HG03095 (cell line): ENCODE measurements at regions not wholly inside any gene's neighbourhood (a gene's known extent, or its start where the extent isn't known, plus 50 kb on each side); places are given as distances from the start of the nearest gene placed in this dataset.
"Not testable (repeated sequence)": the region's sequence is repeated elsewhere in the genome, so short reads cannot be mapped to it uniquely, and the experiment has no call there.

Experiments used
- ATAC-seq: cut with Tn5 transposase; IDR thresholded peaks from one replicate; pipeline ENCODE4 v1.9.1; 2021; ENCODE audit warnings: moderate library complexity; ENCODE audit not compliant: unreplicated experiment

- ATAC-seq = peak; percentile 78
Observed at GRCh38 chr4:42282081-42282901, 115.0 kb upstream of the SHISA3 start.

- no peak for ATAC-seq
Observed at GRCh38 chr4:42284030-42284429, 113.3 kb upstream of the SHISA3 start.

DNA sequence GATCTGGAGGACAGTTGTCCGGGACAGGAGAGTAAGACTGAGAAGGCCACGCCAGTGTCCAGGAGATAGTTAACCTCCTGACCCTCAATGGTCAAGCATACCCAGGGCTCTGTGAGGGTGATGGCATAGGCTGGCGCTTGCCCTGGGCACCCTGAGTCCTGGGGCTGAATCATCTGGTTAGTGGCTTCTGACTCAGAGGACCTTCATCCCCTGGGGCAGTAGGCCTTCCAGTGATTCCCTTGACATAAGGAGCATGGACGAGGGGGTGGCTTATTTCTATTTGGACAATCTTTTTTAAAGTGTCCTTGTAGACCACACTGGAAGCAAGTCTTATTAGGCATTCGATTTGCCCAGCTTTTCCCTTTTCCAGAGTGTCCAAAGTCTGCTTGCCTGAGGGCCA is 108.4 kb upstream of the SHISA3 start:
- not testable (repeated sequence) for ATAC-seq

GRCh38 chr4:42292192-42292591 is 105.1 kb upstream of the SHISA3 start:
- ATAC-seq = not testable (repeated sequence)

DNA sequence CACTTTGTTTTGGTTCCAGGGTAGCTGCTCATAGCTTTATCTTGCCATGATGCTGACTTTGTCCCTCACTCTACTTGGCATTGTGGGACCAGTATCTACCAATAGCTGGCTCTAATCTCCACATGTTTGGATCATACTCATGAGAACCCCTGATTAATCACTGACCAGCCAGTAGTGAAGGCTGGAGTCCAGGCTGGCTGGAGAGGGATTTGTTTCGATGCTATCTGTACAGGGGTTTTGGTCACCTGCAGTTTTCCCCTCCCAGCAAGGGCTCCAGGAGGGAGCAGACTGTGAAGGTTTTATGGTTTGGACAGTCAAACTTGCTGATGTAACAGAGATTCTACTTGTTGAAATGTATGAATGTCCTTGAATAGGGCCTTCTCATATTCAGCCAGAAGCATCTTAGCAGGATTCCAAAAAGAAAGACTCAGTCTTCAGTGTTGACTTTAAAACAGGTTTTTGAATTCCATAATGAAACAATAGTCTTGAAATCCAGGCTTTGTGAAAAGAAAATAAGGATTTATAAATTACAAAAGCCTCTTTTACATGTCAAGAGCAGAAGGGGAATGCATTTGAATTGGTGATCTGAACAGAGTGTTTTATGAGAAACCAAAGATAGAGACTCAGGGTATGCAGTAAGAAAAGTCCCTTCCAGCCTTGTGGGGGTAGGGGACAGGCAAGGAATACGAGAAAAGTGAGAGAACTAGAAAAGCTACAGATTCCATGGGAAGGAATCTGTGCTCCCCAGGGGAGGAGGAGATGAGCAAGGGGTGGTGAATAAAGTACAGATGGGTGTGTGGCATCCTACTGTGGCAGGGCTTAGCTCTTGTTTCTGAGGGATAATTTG is 103.1 kb upstream of the SHISA3 start:
- ATAC-seq = no peak

GRCh38 chr4:42296196-42296595 is 101.1 kb upstream of the SHISA3 start:
- no peak for ATAC-seq

DNA sequence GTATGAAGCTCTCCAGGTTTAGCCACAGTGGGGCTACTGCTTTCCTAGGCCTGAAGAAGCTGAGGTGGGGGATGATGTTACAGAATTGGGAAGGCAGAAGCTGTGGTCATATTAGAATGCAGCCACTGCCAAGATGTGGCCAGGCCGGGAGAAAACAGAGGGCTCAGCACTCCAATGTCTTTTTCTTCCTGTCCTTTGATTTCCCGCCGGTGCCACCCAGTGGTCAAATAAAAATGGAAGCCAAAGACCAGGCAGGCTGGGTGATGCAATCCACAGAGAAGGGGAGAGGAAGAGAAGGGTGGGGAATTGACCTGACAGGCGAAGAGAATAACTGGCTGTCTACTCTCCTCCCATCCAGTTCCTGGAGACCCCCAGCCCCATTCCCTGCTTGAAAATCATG is 94.9 kb upstream of the SHISA3 start:
- no peak for ATAC-seq

DNA sequence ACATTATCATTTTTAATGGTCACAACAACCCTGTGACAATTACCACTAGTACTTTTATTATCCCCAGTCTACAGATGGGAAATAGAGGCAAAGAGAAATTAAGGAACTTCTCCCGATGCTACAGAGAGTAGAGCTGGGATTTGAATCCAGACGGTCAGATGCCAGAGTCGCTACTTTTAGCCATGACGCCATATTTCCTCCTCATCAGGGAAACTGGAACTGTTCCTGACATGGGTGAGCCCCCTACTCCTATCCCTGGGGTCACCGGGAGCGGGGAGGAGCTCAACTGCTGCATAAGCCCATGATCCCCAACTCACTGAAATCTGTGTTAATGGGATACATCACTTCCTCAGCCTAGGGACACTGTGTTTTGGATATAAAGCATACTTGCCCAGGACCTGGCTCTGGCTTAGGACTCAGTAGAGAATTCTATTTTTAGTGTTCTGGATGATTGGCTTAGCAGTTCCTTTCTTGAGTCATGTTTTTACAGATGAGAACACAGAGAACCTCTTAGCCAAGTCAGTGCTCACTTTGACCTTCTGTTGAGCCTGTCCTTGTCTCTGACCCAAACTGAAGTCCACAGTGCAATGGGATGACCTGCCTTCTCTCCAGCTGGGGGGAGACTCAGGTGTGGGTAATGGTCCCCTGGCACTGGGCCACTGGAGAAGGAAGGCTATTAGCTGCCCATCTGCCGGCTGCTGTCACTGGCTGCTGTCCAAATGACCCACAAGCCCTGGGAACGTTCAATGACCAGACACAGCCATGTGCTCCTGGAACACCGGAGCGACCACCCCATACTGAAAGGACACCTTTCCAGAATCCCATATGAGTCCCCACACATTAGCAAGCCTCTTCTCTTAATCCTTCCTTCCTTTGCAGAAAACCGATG is 90.8 kb upstream of the SHISA3 start:
- ATAC-seq = no peak

DNA sequence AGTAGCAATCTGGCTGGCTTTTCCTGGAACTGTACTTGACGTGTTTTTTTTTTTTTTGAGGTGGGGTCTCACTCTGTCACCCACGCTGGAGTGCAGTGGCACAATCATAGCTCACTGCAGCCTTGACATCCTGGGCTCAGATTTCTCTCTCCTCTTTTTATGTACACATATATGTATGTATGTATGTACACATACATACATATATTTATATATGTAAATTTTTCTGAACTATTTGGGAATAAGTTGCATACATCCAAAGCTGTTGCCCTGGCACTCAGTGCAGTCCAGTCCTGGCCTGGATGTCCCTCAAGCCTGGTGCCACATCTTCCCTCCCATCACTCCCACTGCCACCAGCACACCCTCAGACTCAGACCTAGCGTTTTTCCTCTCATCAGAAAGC is 89.0 kb upstream of the SHISA3 start:
- ATAC-seq = no peak

DNA sequence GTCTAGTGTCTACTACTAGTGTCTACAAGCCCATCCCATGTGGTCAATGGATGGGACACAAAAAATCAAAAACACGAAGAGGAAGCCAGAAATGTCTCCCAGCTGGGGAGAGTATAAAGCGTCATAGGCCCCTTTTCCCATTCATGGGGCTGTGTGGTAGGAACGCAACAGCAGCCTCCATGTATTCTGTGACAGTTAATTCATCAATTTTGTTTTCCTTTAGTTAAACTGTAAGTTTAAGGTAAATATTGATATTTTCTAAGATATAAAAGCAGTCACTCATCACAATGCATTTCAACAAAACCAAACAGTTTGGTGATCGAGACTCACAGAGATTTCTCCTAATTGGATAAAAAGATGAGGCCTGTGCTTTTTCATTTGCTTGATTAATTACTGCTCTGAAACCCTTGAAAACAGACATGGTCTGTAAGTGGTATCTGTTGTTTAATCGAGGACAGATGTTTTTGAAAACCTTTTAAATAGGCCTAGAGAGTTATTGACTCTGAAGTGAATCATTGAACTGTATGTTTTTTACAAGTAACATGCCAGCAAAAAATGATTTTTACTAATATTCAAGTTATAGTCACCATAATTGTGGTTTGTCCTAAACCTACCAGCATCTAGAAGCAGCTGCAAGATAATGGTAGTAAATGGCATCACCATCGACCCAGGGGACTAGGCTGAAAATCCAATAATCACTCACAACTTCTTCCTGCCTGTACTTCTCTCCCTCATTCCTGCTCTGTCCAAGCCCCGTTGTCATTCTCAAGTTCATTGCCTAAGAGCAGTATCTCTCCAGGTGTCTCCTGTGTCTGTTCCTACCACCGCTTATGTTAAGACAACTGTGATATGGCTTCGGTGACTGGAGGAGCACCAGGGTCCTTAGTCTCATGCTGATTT is 87.7 kb upstream of the SHISA3 start:
- no peak for ATAC-seq

- ATAC-seq = no peak
Observed at GRCh38 chr4:42310358-42310757, 86.9 kb upstream of the SHISA3 start.

GRCh38 chr4:42310806-42311205 is 86.5 kb upstream of the SHISA3 start:
- ATAC-seq = no peak

DNA sequence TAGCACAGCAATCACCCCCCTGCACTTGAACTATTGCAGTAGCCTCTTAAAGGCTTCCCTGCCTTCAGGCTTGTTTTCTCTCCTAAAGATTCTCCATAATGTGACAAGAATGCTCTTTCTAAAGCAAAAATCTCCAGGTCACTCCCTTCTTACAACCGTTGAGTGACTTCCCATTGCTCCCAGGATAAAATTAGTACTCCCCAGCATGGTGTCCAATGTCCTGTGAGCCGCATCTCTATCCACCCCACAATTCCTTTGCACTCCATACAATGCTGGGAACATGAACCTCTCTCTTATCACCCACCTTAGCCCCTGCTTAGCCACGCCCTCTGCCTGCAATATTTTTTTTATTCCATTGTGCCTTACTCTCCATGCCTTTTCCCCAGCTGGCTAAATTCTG is 85.7 kb upstream of the SHISA3 start:
- ATAC-seq = no peak

GRCh38 chr4:42313420-42313819 is 83.9 kb upstream of the SHISA3 start:
- not testable (repeated sequence) for ATAC-seq

- no peak for ATAC-seq
Observed at GRCh38 chr4:42313872-42314271, 83.4 kb upstream of the SHISA3 start.

GRCh38 chr4:42315231-42315630 is 82.1 kb upstream of the SHISA3 start:
- no peak for ATAC-seq

- ATAC-seq = peak; percentile 73
Observed at GRCh38 chr4:42320822-42321388, 76.4 kb upstream of the SHISA3 start.

DNA sequence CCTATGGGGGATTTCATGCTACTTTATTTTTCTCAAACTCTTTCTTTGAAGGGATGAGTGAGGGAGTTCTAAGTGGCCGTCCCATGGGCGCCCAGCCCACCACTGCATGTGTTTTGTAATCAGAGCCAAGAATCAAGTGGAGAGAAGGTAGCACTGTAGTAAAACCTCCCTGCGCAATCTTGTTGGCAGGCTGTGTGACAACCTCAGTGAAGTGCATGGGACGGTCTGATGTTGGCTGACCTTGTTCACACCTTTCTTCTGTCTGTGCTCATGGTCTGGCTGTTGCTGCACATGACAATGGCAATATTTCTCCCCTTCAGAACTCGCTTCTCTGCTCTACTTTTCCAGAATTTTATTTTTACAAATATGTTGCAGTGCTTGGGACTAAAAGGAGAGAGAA is 71.2 kb upstream of the SHISA3 start:
- ATAC-seq = no peak

DNA sequence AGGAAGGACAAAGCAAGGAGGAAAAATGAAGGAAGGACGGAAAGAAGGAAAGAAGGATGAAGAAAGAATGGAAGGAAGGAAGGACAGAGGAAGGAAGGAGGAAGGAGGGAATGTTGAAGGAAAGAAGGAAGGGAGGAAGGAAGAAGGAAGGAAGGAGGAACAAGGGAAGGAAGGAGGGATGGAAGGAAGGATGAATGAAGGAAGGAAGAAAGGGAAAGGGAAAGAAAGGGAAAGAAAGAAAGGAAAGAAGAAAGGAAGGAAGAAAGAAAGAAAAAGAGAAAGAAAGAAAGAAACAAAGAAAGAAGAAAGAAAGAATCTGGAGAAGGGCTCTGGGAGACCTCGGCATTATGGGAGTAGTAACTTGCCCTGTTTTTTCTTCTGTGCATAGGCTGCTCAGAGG is 70.8 kb upstream of the SHISA3 start:
- ATAC-seq = no peak

DNA sequence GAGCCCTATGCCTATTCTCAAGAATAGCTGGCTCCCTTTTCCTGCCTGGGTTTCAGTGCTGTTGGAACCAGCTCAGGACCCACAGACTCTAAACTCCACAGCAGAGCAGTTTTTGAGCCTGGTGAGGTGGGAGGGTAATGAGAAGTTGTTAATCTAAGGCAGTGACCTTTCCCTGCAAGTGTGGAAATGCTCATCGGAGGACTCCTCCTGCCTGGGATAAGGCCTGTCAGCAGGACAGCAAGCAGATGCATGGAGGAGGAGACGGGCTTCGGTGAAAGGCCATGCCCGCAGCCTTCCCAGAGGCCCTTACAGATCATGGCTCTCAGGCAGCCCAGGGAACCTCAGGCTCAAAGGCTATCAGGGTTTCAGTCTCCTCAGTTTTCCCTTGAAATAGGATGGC is 70.0 kb upstream of the SHISA3 start:
- ATAC-seq = no peak
